Left cardiac atrium (tissue), 4 donors: ENCODE measurements at regions not wholly inside any gene's neighbourhood (a gene's known extent, or its start where the extent isn't known, plus 50 kb on each side); places are given as distances from the start of the nearest gene placed in this dataset.
"Not testable (repeated sequence)": the region's sequence is repeated elsewhere in the genome, so short reads cannot be mapped to it uniquely, and the experiment has no call there.

Source experiments
- ATAC-seq, 2 donors: fragments of 200-7000 bp; cut with Tn5 transposase; one replicate each; pipeline ENCODE4 v1.9.1; 2020; ENCODE audit warnings: mild to moderate bottlenecking in 2 of 2, moderate library complexity in 2 of 2
- DNase-seq: peaks from one replicate; pipeline ENCODE4 v3.0.0-alpha.2; 2020
- intact Hi-C, 2 donors: fragments of 100-400 bp; cut with DNase I; formaldehyde crosslinking; loops; one replicate each; pipeline versions ENCODE4 v1.14.1 to v1.15.1; 2022 to 2023
- donor health status: DM: no; HTN: yes; CAD: no.
- donor health status: DM: no; HTN: yes; CAD: no; lungs with severe emphysema.
- donor health status: DM: yes; HTN: yes; CAD: no.
- donor health status: Dilated cardiomyopathy.

GRCh38 chr14:86091811-86092210 lies 561.9 kb downstream of the FLRT2 start:
- intact Hi-C loops: no loop called here
- no peak for DNase-seq

GRCh38 chr14:86088156-86088555 lies 558.2 kb downstream of the FLRT2 start:
- intact Hi-C loops: no loop called here
- ATAC-seq (no peak), DNase-seq (no peak)

More at GRCh38 chr14:86091811-86092210, 561.9 kb downstream of the FLRT2 start:
- ATAC-seq: no peak

GRCh38 chr14:86087377-86087776 lies 557.4 kb downstream of the FLRT2 start:
- intact Hi-C loops: no loop called here
- no peak for ATAC-seq

GRCh38 chr14:86086962-86087361 lies 557.0 kb downstream of the FLRT2 start:
- DNase-seq (no peak), ATAC-seq (no peak)
- intact Hi-C loops: no loop called here

More at GRCh38 chr14:86087377-86087776, 557.4 kb downstream of the FLRT2 start:
- DNase-seq: no peak

- DNase-seq: no peak
- intact Hi-C loops: no loop called here
- ATAC-seq: no peak
These were observed 554.2 kb downstream of the FLRT2 start for GRCh38 chr14:86084097-86084496.

- ATAC-seq (no peak), DNase-seq (no peak)
- intact Hi-C loops: no loop called here
These were observed 553.7 kb downstream of the FLRT2 start for GRCh38 chr14:86083616-86084015.

- DNase-seq (no peak), ATAC-seq (no peak)
- intact Hi-C loops: no loop called here
These were observed 542.4 kb downstream of the FLRT2 start for GRCh38 chr14:86072116-86072894.

- no peak for DNase-seq
- intact Hi-C loops: no loop called here
- no peak for ATAC-seq
These were observed 536.7 kb downstream of the FLRT2 start for GRCh38 chr14:86066651-86067050.

GRCh38 chr14:86065407-86065806 lies 535.5 kb downstream of the FLRT2 start:
- DNase-seq (no peak), ATAC-seq (no peak)
- intact Hi-C loops: no loop called here

GRCh38 chr14:86064595-86064994 lies 534.7 kb downstream of the FLRT2 start:
- ATAC-seq, DNase-seq, intact Hi-C loops: not testable (repeated sequence)

GRCh38 chr14:86057018-86057667 lies 527.2 kb downstream of the FLRT2 start:
- intact Hi-C loops: no loop called here
- no peak for ATAC-seq
- DNase-seq: no peak

GRCh38 chr14:86055512-86056075 lies 525.6 kb downstream of the FLRT2 start:
- intact Hi-C loops: no loop called here
- no peak for DNase-seq
- ATAC-seq: no peak

GRCh38 chr14:86052868-86053267 lies 522.9 kb downstream of the FLRT2 start:
- intact Hi-C loops: no loop called here

GRCh38 chr14:86050757-86051156 lies 520.8 kb downstream of the FLRT2 start:
- ATAC-seq: no peak
- intact Hi-C loops: no loop called here

More at GRCh38 chr14:86052868-86053267, 522.9 kb downstream of the FLRT2 start:
- no peak for DNase-seq
- ATAC-seq: no peak

GRCh38 chr14:86050072-86050683 lies 520.2 kb downstream of the FLRT2 start:
- DNase-seq: no peak
- intact Hi-C loops: no loop called here
- ATAC-seq: no peak

More at GRCh38 chr14:86050757-86051156, 520.8 kb downstream of the FLRT2 start:
- no peak for DNase-seq

GRCh38 chr14:86039176-86039575 lies 509.2 kb downstream of the FLRT2 start:
- intact Hi-C loops: no loop called here
- DNase-seq: no peak

GRCh38 chr14:86038387-86039042 lies 508.6 kb downstream of the FLRT2 start:
- intact Hi-C loops: no loop called here
- peak in 1 of 2 donors; percentile 54 for ATAC-seq
- peak; percentile 29 for DNase-seq

More at GRCh38 chr14:86039176-86039575, 509.2 kb downstream of the FLRT2 start:
- ATAC-seq: no peak

GRCh38 chr14:86035882-86036281 lies 505.9 kb downstream of the FLRT2 start:
- ATAC-seq (no peak), DNase-seq (no peak)
- intact Hi-C loops: no loop called here

- DNase-seq (no peak), ATAC-seq (no peak)
- intact Hi-C loops: no loop called here
These were observed 498.0 kb downstream of the FLRT2 start for GRCh38 chr14:86027990-86028389.
